Prostate gland (tissue), 2 donors: ENCODE measurements at regions not wholly inside any gene's neighbourhood (a gene's known extent, or its start where the extent isn't known, plus 50 kb on each side); places are given as distances from the start of the nearest gene placed in this dataset.

Experiments used
- DNase-seq: peaks from one replicate; pipeline ENCODE4 v3.0.0-alpha.2; 2019; ENCODE audit warnings: low spot score
- H3K27ac ChIP-seq, 2 donors: fragments of 200-600 bp; sonication (generic); 2 replicates each; pipeline ENCODE4 v1.5.1; 2017 to 2019
- H3K27me3 ChIP-seq: fragments of 200-600 bp; sonication (generic); replicated peaks from 2 replicates; pipeline ENCODE4 v1.5.1; 2019; ENCODE audit not compliant: insufficient read depth
- H3K36me3 ChIP-seq, 2 donors: fragments of 200-600 bp; sonication (generic); 1 replicate in 1 of 2; 2 replicates in 1 of 2; pipeline versions ENCODE4 v1.5.1 to v1.8.1; 2017 to 2019
- H3K4me1 ChIP-seq: fragments of 200-600 bp; sonication (generic); replicated peaks from 2 replicates; pipeline ENCODE4 v1.5.1; 2019
- H3K4me3 ChIP-seq, 2 donors: fragments of 200-600 bp; sonication (generic); 2 replicates each; pipeline ENCODE4 v1.5.1; 2017 to 2019
- H3K9me3 ChIP-seq: fragments of 200-600 bp; sonication (generic); 2 replicates; pipeline ENCODE4 v1.5.1; 2017
- POLR2A ChIP-seq: fragments of 450-650 bp; IDR thresholded peaks from one replicate; pipeline ENCODE4 v1.6.1; 2016; ENCODE audit warnings: antibody characterized with exemption, mild to moderate bottlenecking
- POLR2AphosphoS5 ChIP-seq: sonication (generic); formaldehyde crosslinking; IDR thresholded peaks from one replicate; pipeline ENCODE4 v1.6.1; 2017; ENCODE audit warnings: antibody characterized with exemption
- WGBS: methylation state at CpG from one replicate; pipeline ENCODE4 v1.1.5; 2018; 5-methylcytosine and 5-hydroxymethylcytosine counted together
- intact Hi-C: fragments of 100-400 bp; cut with DNase I; formaldehyde crosslinking; loops from one replicate; pipeline ENCODE4 v1.14.2; 2022
- TF ChIP-seq, protein P1 (sequence below), 4 experiments: fragments of 200-600 bp in 2 of 4; fragments of 450-650 bp in 2 of 4; sonication (generic) in 2 of 4; IDR thresholded peaks; 1 replicate in 3 of 4; 2 replicates in 1 of 4; pipeline ENCODE4 v1.5.1; 2016 to 2019; ENCODE audit warnings: antibody characterized with exemption in 4 of 4, mild to moderate bottlenecking in 2 of 4, moderate library complexity in 2 of 4

DNA sequence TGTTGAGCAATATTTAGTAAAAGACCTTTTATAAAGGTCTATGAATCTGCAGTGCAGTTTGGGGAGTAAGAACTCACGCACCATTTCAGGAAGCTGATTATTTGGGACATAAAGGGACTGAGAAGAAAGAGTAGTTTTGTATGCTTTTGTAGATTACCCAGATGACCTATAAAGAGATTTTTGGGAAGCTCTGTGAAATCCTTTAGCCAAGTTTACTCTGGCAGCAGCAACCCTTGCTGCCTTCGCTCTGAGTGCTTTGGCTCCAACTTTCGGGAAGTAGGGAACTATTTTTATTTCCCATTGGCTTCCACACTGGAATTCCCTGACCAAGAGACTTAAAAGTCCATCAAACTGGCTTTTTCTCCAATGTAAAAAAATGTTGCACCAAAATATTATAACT is 1110.1 kb upstream of the PHF14 start:
- Histone ChIP-seq H3K4me1 (no peaks in the 10 kb centered on the region), H3K9me3 (no peaks in the 10 kb centered on the region), H3K27ac (no peak overlapping the region), H3K4me3 (no peak overlapping the region), H3K27me3 (no peaks in the 10 kb centered on the region), H3K36me3 (no peaks in the 10 kb centered on the region)
- no peak for DNase-seq
- no peak for TF ChIP-seq POLR2AphosphoS5
- TF ChIP-seq, protein P1, sequence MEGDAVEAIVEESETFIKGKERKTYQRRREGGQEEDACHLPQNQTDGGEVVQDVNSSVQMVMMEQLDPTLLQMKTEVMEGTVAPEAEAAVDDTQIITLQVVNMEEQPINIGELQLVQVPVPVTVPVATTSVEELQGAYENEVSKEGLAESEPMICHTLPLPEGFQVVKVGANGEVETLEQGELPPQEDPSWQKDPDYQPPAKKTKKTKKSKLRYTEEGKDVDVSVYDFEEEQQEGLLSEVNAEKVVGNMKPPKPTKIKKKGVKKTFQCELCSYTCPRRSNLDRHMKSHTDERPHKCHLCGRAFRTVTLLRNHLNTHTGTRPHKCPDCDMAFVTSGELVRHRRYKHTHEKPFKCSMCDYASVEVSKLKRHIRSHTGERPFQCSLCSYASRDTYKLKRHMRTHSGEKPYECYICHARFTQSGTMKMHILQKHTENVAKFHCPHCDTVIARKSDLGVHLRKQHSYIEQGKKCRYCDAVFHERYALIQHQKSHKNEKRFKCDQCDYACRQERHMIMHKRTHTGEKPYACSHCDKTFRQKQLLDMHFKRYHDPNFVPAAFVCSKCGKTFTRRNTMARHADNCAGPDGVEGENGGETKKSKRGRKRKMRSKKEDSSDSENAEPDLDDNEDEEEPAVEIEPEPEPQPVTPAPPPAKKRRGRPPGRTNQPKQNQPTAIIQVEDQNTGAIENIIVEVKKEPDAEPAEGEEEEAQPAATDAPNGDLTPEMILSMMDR (IDR thresholded peaks at IDR 0.05): no peak
- no peak for TF ChIP-seq POLR2A
- intact Hi-C loops: no loop called here
- 36% methylated on average over 3 of the region's 3 CpGs for WGBS

DNA sequence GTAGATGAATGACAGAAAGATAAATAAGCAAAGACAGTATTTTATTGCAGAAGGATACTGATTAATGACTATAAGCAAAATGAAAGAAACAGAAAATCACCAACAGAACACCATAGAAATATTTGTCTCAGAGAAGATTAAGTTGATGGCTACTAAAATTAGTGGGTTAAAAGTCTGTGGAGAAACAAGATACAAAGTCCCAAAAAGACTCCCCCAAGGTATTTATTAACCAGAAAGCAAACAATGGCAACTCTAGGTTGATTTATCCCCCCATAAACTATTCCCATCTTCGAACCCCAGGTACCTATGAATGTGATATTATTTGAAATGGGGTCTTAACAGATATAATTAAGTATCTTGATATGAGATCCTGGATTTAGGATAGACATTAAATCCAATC is 1104.5 kb upstream of the PHF14 start:
- DNase-seq: no peak
- TF ChIP-seq POLR2AphosphoS5 (no peak), POLR2A (no peak)
- TF ChIP-seq, protein P1 (IDR thresholded peaks at IDR 0.05): no peak
- H3K4me3 ChIP-seq: no peak overlapping the region
- H3K4me1 ChIP-seq: no peaks in the 10 kb centered on the region
- 37% methylated on average over 1 of the region's 1 CpG for WGBS
- intact Hi-C loops: no loop called here
- H3K36me3 ChIP-seq: no peaks in the 10 kb centered on the region
- H3K27ac ChIP-seq: no peak overlapping the region
- H3K27me3 ChIP-seq: no peaks in the 10 kb centered on the region
- H3K9me3 ChIP-seq: no peaks in the 10 kb centered on the region

DNA sequence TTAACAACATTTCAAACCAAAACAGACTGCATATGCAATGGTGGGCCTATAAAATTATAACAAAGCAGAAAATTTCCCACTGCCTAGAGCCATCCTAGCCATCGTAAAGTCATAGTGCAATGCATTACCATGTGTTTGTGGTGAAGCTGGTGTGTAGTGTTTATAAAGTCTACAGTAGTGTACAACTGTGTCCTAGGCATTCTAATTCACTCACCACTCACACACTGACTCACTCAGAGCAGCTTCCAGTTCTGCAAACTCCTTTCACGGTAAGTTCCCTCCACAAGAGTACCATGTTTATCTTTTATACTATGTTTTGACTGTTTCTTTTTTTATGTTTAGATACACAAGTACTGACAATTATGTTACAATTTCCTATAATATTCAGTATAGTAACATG is 1104.1 kb upstream of the PHF14 start:
- intact Hi-C loops: no loop called here
- Histone ChIP-seq H3K27ac (no peak overlapping the region), H3K36me3 (no peaks in the 10 kb centered on the region), H3K4me1 (no peaks in the 10 kb centered on the region), H3K4me3 (no peak overlapping the region), H3K27me3 (no peaks in the 10 kb centered on the region), H3K9me3 (no peaks in the 10 kb centered on the region)
- no peak for DNase-seq
- 74% methylated on average over 2 of the region's 2 CpGs for WGBS
- no peak for TF ChIP-seq POLR2A
- TF ChIP-seq, protein P1 (IDR thresholded peaks at IDR 0.05): no peak
- no peak for TF ChIP-seq POLR2AphosphoS5

DNA sequence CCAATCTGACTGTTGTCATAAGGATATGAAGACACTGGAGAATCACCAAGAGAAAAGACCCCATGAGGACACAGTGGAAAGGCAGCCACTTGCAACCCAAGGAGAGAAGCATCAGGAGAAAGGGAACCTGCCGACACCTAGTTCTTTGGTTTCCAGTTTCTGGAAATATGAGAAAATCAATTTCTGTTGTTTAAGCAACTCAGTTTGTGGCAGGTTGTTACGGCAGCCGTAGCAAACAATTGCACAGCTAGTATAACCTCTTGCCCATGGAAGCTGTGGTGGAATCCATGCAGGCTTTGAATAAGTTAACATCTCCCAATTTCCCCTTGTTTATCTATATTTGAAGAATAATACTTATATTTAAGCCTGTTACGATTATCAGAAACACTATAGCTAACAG is 1103.0 kb upstream of the PHF14 start:
- Histone ChIP-seq H3K27ac (no peak overlapping the region), H3K9me3 (no peaks in the 10 kb centered on the region), H3K27me3 (no peaks in the 10 kb centered on the region), H3K4me3 (no peak overlapping the region), H3K4me1 (no peaks in the 10 kb centered on the region), H3K36me3 (no peaks in the 10 kb centered on the region)
- TF ChIP-seq POLR2A (no peak), POLR2AphosphoS5 (no peak)
- TF ChIP-seq, protein P1 (IDR thresholded peaks at IDR 0.05): no peak
- intact Hi-C loops: no loop called here
- 89% methylated on average over 4 of the region's 4 CpGs for WGBS
- DNase-seq: no peak

DNA sequence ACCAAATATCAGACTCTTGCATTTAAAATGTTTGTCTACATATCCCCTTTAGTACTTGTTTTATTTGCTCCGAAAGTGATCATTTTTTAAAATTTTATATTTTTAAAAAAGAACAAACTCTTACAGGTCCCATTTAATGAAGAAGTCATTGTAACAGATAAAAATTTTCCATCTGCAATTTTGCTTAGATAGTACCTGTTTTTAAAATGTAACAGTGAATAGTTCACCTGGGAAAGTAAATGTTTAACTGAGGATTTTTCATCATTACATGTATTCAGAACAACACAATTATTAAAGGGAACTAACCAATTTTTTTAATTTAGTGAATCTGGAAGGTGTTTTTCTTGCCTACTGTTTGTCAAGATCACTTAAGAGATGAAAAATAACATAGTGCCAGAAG is 1099.5 kb upstream of the PHF14 start:
- Histone ChIP-seq H3K36me3 (no peaks in the 10 kb centered on the region), H3K27ac (no peak overlapping the region), H3K27me3 (no peaks in the 10 kb centered on the region), H3K4me1 (no peaks in the 10 kb centered on the region), H3K9me3 (no peaks in the 10 kb centered on the region), H3K4me3 (no peak overlapping the region)
- DNase-seq: no peak
- intact Hi-C loops: no loop called here
- WGBS: 88% methylated on average over 1 of the region's 1 CpG
- TF ChIP-seq POLR2AphosphoS5 (no peak), POLR2A (no peak)
- TF ChIP-seq, protein P1 (IDR thresholded peaks at IDR 0.05): no peak
